ENCODE measurements at regions not wholly inside any gene's neighbourhood (a gene's known extent, or its start where the extent isn't known, plus 50 kb on each side); places are given as distances from the start of the nearest gene placed in this dataset.

GRCh38 chr10:44056967-44057805 lies 327.7 kb downstream of the CXCL12 start:
- H3K4me3 ChIP-seq = no peak overlapping the region
- TF ChIP-seq CTCF (IDR thresholded peaks at IDR 0.05) (no peak), POLR2A (IDR thresholded peaks at IDR 0.05) (no peak)
- H3K27ac ChIP-seq = no peak overlapping the region
- DNase-seq = no peak
- no peaks in the 10 kb centered on the region for H3K9me3 ChIP-seq
- WGBS, 2 donors = 58 to 59% methylated on average over 10 to 19 of the region's 27 CpGs
- peaks cover 0 to 5% (median 0%) of the 10 kb centered on the region in 3 donors for H3K4me1 ChIP-seq
- peaks cover 0 to 15% (median 0%) of the 10 kb centered on the region in 4 donors for H3K27me3 ChIP-seq
- intact Hi-C loops (cut with DNase I) = no loop called here
- H3K36me3 ChIP-seq = no peaks in the 10 kb centered on the region

- Histone ChIP-seq H3K9me3 (no peaks in the 10 kb centered on the region), H3K27me3 (peaks cover 0 to 15% (median 0%) of the 10 kb centered on the region in 4 donors), H3K4me1 (peaks cover 0 to 15% (median 3%) of the 10 kb centered on the region in 3 donors), H3K4me3 (no peak overlapping the region), H3K36me3 (no peaks in the 10 kb centered on the region), H3K27ac (no peak overlapping the region)
- DNase-seq = no peak
- TF ChIP-seq CTCF (IDR thresholded peaks at IDR 0.05) = no peak
- no peak for TF ChIP-seq POLR2A (IDR thresholded peaks at IDR 0.05)
- intact Hi-C loops (cut with DNase I) = no loop called here
- WGBS, 2 donors = 73 to 78% methylated on average over 8 to 10 of the region's 13 CpGs
Measured at GRCh38 chr10:44056206-44056605, 328.7 kb downstream of the CXCL12 start.

GRCh38 chr10:44054046-44054445 lies 330.9 kb downstream of the CXCL12 start:
- H3K27ac ChIP-seq = no peak overlapping the region
- no peak for TF ChIP-seq POLR2A (IDR thresholded peaks at IDR 0.05)
- TF ChIP-seq CTCF (IDR thresholded peaks at IDR 0.05) = no peak
- no peak overlapping the region for H3K4me3 ChIP-seq
- intact Hi-C loops (cut with DNase I) = no loop called here
- H3K36me3 ChIP-seq = no peaks in the 10 kb centered on the region
- H3K27me3 ChIP-seq = peaks cover 0 to 15% (median 0%) of the 10 kb centered on the region in 4 donors
- WGBS, 2 donors = 94 to 95% methylated on average over 4 of the region's 4 CpGs
- H3K4me1 ChIP-seq = peaks cover 0 to 16% (median 3%) of the 10 kb centered on the region in 3 donors
- no peak for DNase-seq
- H3K9me3 ChIP-seq = no peaks in the 10 kb centered on the region

GRCh38 chr10:44053391-44053790 lies 331.5 kb downstream of the CXCL12 start:
- TF ChIP-seq POLR2A (IDR thresholded peaks at IDR 0.05) = no peak
- no peak for TF ChIP-seq CTCF (IDR thresholded peaks at IDR 0.05)
- peaks cover 0 to 16% (median 3%) of the 10 kb centered on the region in 3 donors for H3K4me1 ChIP-seq
- no peak for DNase-seq
- intact Hi-C loops (cut with DNase I) = no loop called here
- H3K27ac ChIP-seq = no peak overlapping the region
- no peaks in the 10 kb centered on the region for H3K9me3 ChIP-seq
- H3K36me3 ChIP-seq = no peaks in the 10 kb centered on the region
- H3K4me3 ChIP-seq = no peak overlapping the region
- H3K27me3 ChIP-seq = peaks cover 0 to 15% (median 0%) of the 10 kb centered on the region in 4 donors

GRCh38 chr10:44051584-44052385 lies 333.1 kb downstream of the CXCL12 start:
- Histone ChIP-seq H3K4me1 (peaks cover 5 to 27% (median 9%) of the 10 kb centered on the region in 3 donors), H3K4me3 (no peak overlapping the region), H3K9me3 (no peaks in the 10 kb centered on the region), H3K36me3 (no peaks in the 10 kb centered on the region), H3K27me3 (peaks cover 0 to 7% (median 0%) of the 10 kb centered on the region in 4 donors), H3K27ac (no peak overlapping the region)
- intact Hi-C loops (cut with DNase I) = no loop called here
- no peak for DNase-seq
- 18 to 48% methylated on average over 8 to 10 of the region's 10 CpGs for WGBS, 2 donors
- TF ChIP-seq CTCF (IDR thresholded peaks at IDR 0.05) = no peak
- no peak for TF ChIP-seq POLR2A (IDR thresholded peaks at IDR 0.05)
